ENCODE measurements at regions not wholly inside any gene's neighbourhood (a gene's known extent, or its start where the extent isn't known, plus 50 kb on each side); places are given as distances from the start of the nearest gene placed in this dataset.
"Not testable (repeated sequence)": the region's sequence is repeated elsewhere in the genome, so short reads cannot be mapped to it uniquely, and the experiment has no call there.

DNA sequence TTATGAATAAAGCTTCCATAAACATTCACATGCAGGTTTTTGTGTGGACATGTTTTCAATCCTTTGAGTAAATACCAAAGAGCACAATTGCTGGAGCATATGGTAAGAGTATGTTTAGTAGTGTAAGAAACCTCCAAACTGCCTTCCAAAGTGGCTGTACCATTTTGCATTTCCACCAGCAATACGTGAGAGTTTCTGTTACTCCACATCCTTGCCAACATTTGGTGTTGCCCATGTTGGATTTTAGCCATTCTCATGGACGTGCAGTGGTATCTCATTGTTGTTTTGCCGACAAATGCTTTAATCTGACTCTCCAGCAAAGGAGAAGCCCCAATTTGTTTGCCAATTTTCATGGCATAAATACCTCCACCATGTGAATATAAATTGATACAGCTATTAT, 103.9 kb upstream of the TMEM45B start:
- TF ChIP-seq, protein P1, sequence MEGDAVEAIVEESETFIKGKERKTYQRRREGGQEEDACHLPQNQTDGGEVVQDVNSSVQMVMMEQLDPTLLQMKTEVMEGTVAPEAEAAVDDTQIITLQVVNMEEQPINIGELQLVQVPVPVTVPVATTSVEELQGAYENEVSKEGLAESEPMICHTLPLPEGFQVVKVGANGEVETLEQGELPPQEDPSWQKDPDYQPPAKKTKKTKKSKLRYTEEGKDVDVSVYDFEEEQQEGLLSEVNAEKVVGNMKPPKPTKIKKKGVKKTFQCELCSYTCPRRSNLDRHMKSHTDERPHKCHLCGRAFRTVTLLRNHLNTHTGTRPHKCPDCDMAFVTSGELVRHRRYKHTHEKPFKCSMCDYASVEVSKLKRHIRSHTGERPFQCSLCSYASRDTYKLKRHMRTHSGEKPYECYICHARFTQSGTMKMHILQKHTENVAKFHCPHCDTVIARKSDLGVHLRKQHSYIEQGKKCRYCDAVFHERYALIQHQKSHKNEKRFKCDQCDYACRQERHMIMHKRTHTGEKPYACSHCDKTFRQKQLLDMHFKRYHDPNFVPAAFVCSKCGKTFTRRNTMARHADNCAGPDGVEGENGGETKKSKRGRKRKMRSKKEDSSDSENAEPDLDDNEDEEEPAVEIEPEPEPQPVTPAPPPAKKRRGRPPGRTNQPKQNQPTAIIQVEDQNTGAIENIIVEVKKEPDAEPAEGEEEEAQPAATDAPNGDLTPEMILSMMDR (IDR thresholded peaks at IDR 0.05; ENCODE audit: insufficient read depth, low read length, poor library complexity, severe bottlenecking) = no peak
- Histone ChIP-seq H3K27me3 (replicated peaks; ENCODE audit: control insufficient read depth, insufficient read depth, low read length) (no peaks in the 10 kb centered on the region; the same call in 1 of the 2 replicates), H3K36me3 (ENCODE audit: control insufficient read depth, insufficient read depth, low read length) (no peaks in the 10 kb centered on the region), H3K4me3 (replicated peaks; ENCODE audit: low read depth, low read length) (no peak overlapping the region)
- no peak for DNase-seq (ENCODE audit: extremely low read depth, insufficient read length)

DNA sequence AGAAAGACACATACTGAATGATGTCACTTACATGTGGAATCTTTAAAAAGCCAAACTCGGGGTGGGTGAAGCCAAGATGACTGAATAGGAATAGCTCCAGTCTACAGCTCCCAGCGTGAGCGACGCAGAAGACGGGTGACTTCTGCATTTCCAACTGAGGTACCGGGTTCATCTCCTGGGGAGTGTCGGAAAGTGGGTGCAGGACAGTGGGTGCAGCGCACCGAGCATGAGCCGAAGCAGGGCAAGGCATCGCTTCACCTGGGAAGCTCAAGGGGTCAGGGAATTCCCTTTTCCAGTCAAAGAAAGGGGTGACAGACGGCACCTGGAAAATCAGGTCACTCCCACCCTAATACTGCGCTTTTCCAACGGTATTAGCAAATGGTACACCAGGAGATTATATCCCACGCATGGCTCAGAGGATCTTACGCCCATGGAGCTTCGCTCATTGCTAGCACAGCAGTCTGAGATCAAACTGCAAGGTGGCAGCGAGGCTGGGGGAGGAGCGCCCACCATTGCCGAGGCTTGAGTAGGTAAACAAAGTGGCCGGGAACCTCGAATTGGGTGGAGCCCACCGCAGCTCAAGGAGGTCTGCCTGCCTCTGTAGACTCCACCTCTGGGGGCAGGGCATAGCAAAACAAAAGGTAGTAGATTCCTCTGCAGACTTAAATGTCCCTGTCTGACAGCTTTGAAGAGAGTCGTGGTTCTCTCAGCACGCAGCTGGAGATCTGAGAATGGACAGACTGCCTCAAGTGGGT, 103.0 kb upstream of the TMEM45B start:
- not testable (repeated sequence) for H3K27me3 ChIP-seq (replicated peaks; ENCODE audit: control insufficient read depth, insufficient read depth, low read length); DNase-seq (ENCODE audit: extremely low read depth, insufficient read length); H3K4me3 ChIP-seq (replicated peaks; ENCODE audit: low read depth, low read length); H3K36me3 ChIP-seq (ENCODE audit: control insufficient read depth, insufficient read depth, low read length)

DNA sequence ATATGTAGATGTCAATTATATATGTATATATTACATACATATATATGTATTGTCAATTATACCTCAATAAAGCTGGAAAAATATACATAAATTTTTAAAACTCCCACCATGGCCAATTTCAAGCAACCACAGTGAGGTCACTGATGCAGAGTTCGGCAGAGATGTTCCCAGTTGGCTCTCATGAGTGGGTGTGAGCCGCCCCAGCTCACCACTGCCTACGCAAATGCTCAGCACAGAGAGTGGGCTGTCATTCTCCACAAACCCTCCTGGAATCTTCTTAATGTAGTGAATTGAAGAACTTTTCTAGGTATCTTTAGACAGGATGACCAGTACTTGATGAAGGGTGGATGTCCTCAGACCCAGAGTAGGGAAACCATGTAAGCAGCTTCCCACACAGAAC, 96.6 kb upstream of the TMEM45B start:
- TF ChIP-seq, protein P1 (IDR thresholded peaks at IDR 0.05; ENCODE audit: insufficient read depth, low read length, poor library complexity, severe bottlenecking) = no peak
- no peak overlapping the region for H3K4me3 ChIP-seq (replicated peaks; ENCODE audit: low read depth, low read length)
- DNase-seq (ENCODE audit: extremely low read depth, insufficient read length) = no peak
- H3K36me3 ChIP-seq (ENCODE audit: control insufficient read depth, insufficient read depth, low read length) = no peaks in the 10 kb centered on the region
- peaks cover 2% of the 10 kb centered on the region for H3K27me3 ChIP-seq (replicated peaks; ENCODE audit: control insufficient read depth, insufficient read depth, low read length)

DNA sequence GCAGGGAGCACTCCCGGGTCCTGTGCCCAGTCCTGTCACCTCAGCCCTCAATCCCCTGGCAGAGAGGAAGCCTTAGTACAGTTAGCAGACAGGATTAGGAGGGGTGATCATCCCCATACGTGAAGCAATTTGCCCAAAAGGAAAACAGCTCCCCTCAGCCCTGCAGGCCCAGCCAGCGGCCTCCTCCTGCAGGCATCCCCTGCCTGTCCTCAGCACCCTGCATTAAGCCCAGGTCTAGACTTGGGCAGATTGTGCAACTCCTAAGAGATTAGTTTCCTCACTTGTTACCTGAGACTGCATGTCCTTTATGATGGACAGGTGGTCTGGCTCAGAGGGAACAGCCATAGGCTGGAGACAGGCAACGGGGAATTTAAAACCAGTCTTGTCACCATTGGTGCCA, 95.5 kb upstream of the TMEM45B start:
- no peak overlapping the region for H3K4me3 ChIP-seq (replicated peaks; ENCODE audit: low read depth, low read length)
- peaks cover 2% of the 10 kb centered on the region for H3K27me3 ChIP-seq (replicated peaks; ENCODE audit: control insufficient read depth, insufficient read depth, low read length)
- H3K36me3 ChIP-seq (ENCODE audit: control insufficient read depth, insufficient read depth, low read length) = no peaks in the 10 kb centered on the region
- no peak for DNase-seq (ENCODE audit: extremely low read depth, insufficient read length)
- TF ChIP-seq, protein P1 (IDR thresholded peaks at IDR 0.05; ENCODE audit: insufficient read depth, low read length, poor library complexity, severe bottlenecking) = no peak

DNA sequence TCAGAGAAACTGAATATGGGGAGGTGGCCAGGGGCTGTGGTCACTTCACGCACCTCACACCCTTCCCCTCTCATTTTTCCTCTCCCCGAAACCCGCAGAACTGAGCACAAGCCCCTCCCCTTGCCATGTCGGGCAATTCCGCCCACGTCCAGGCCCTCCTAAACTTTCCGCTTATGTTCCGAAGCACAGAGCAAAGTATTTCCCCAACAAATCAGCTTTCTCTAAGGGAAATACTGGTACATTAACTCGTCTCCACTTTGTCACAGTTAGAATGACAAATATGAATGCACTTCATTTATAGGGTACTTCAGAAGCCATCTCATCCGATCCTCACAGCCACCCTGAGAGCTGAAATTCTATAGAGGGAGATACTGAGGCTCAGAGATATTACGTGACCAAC, 94.7 kb upstream of the TMEM45B start:
- DNase-seq (ENCODE audit: extremely low read depth, insufficient read length) = no peak
- Histone ChIP-seq H3K27me3 (replicated peaks; ENCODE audit: control insufficient read depth, insufficient read depth, low read length) (peaks cover 2% of the 10 kb centered on the region), H3K36me3 (ENCODE audit: control insufficient read depth, insufficient read depth, low read length) (no peaks in the 10 kb centered on the region), H3K4me3 (replicated peaks; ENCODE audit: low read depth, low read length) (no peak overlapping the region)
- TF ChIP-seq, protein P1 (IDR thresholded peaks at IDR 0.05; ENCODE audit: insufficient read depth, low read length, poor library complexity, severe bottlenecking) = no peak

DNA sequence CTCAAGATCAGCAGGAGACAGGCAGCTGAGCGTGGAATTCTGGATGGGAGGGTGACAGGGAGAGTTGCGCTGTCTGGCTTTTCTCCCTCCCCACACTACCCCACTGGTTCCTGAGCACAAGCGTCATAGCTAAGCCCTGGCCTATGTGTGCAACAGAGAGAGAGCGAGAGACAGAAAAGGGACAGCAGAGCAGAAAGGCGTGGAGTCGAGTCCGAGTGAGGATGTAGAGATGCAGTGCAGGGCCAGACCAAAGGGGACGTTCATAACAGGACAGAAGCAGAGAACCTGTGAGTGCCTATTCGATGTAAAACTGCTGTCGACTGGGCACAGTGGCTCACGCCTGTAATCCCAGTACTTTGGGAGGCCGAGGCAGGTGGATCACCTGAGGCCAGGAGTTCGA, 94.0 kb upstream of the TMEM45B start:
- no peak for DNase-seq (ENCODE audit: extremely low read depth, insufficient read length)

More for the DNA sequence above, 94.0 kb upstream of the TMEM45B start:
- TF ChIP-seq, protein P1 (IDR thresholded peaks at IDR 0.05; ENCODE audit: insufficient read depth, low read length, poor library complexity, severe bottlenecking) = no peak
- Histone ChIP-seq H3K27me3 (replicated peaks; ENCODE audit: control insufficient read depth, insufficient read depth, low read length) (peaks cover 2% of the 10 kb centered on the region), H3K4me3 (replicated peaks; ENCODE audit: low read depth, low read length) (no peak overlapping the region), H3K36me3 (ENCODE audit: control insufficient read depth, insufficient read depth, low read length) (no peaks in the 10 kb centered on the region)

Measured in GM06990 (cell line).